Liver (tissue), 8 donors: ENCODE measurements at regions not wholly inside any gene's neighbourhood (a gene's known extent, or its start where the extent isn't known, plus 50 kb on each side); places are given as distances from the start of the nearest gene placed in this dataset.

ENCODE experiments used
- DNase-seq: peaks from one replicate; pipeline ENCODE4 v3.0.0-alpha.2; 2017; ENCODE audit warnings: low spot score
- H3K27ac ChIP-seq, 2 donors: one replicate each; pipeline ENCODE4 v1.7.0; 2013; ENCODE audit warnings: inconsistent platforms in 2 of 2, low read length in 2 of 2, control low read depth in 1 of 2, low read depth in 1 of 2, mild to moderate bottlenecking in 1 of 2
- H3K27me3 ChIP-seq, 4 donors: one replicate each; pipeline versions ENCODE4 v1.6.1 to v1.7.0; 2013; ENCODE audit warnings: low read length in 3 of 4, inconsistent platforms in 1 of 4, mild to moderate bottlenecking in 1 of 4, moderate library complexity in 1 of 4; ENCODE audit not compliant: control insufficient read depth in 4 of 4, insufficient read depth in 4 of 4
- H3K36me3 ChIP-seq, 4 donors: one replicate each; pipeline versions ENCODE4 v1.6.1 to v1.7.0; 2013; ENCODE audit warnings: low read length in 3 of 4, mild to moderate bottlenecking in 3 of 4, low read depth in 1 of 4, moderate library complexity in 1 of 4; ENCODE audit not compliant: control insufficient read depth in 4 of 4, insufficient read depth in 3 of 4
- H3K4me1 ChIP-seq, 4 donors: one replicate each; pipeline versions ENCODE4 v1.6.1 to v1.7.0; 2013; ENCODE audit warnings: low read length in 3 of 4, mild to moderate bottlenecking in 3 of 4, moderate library complexity in 1 of 4; ENCODE audit not compliant: control insufficient read depth in 4 of 4, insufficient read depth in 4 of 4
- H3K4me3 ChIP-seq, 3 donors: one replicate each; pipeline versions ENCODE4 v1.6.1 to v1.7.0; 2013; ENCODE audit warnings: low read length in 3 of 3, control low read depth in 1 of 3, low read depth in 1 of 3, mild to moderate bottlenecking in 1 of 3
- H3K9ac ChIP-seq, 2 donors: one replicate each; pipeline ENCODE4 v1.7.0; 2013; ENCODE audit warnings: low read length in 2 of 2, mild to moderate bottlenecking in 2 of 2, moderate library complexity in 2 of 2, control low read depth in 1 of 2, low read depth in 1 of 2
- H3K9me3 ChIP-seq, 4 donors: one replicate each; pipeline versions ENCODE4 v1.6.1 to v1.7.0; 2013; ENCODE audit warnings: low read length in 3 of 4; ENCODE audit not compliant: control insufficient read depth in 4 of 4
- FOXA1 ChIP-seq: IDR thresholded peaks from 2 replicates; pipeline ENCODE4 v1.6.1; 2016; ENCODE audit warnings: antibody characterized with exemption
- GABPA ChIP-seq, 2 donors: IDR thresholded peaks in 1 of 2; conservative IDR thresholded peaks in 1 of 2; 2 replicates each; pipeline ENCODE4 v1.6.1; 2016; ENCODE audit warnings: antibody characterized with exemption in 2 of 2, mild to moderate bottlenecking in 1 of 2, moderate library complexity in 1 of 2
- HNF4G ChIP-seq: IDR thresholded peaks from 2 replicates; pipeline ENCODE4 v1.6.1; 2016; ENCODE audit warnings: antibody characterized with exemption
- JUND ChIP-seq, 2 donors: IDR thresholded peaks; 2 replicates each; pipeline ENCODE4 v1.6.1; 2016; ENCODE audit warnings: antibody characterized with exemption in 2 of 2
- NR2F2 ChIP-seq: IDR thresholded peaks from 2 replicates; pipeline ENCODE4 v1.6.1; 2016; ENCODE audit warnings: antibody characterized with exemption
- RAD21 ChIP-seq, 2 donors: IDR thresholded peaks; 2 replicates each; pipeline ENCODE4 v1.6.1; 2016; ENCODE audit warnings: antibody characterized with exemption in 2 of 2, mild to moderate bottlenecking in 2 of 2
- RXRA ChIP-seq, 2 donors: IDR thresholded peaks; 2 replicates each; pipeline ENCODE4 v1.6.1; 2017 to 2018; ENCODE audit warnings: antibody characterized with exemption in 2 of 2, mild to moderate bottlenecking in 1 of 2
- SP1 ChIP-seq: IDR thresholded peaks from 2 replicates; pipeline ENCODE4 v1.6.1; 2018; ENCODE audit warnings: antibody characterized with exemption, mild to moderate bottlenecking
- TAF1 ChIP-seq: conservative IDR thresholded peaks from 2 replicates; pipeline ENCODE4 v1.6.1; 2016; ENCODE audit warnings: antibody characterized with exemption, mild to moderate bottlenecking
- WGBS: extraction: QIAGEN DNeasy Blood & Tissue Kit; methylation state at CpG from one replicate; pipeline ENCODE4 v1.1.7; 2013; 5-methylcytosine and 5-hydroxymethylcytosine counted together
- TF ChIP-seq, protein P1 (sequence below): IDR thresholded peaks from 2 replicates; pipeline ENCODE4 v1.6.1; 2016; ENCODE audit warnings: antibody characterized with exemption, mild to moderate bottlenecking
- TF ChIP-seq, protein P2 (sequence below): IDR thresholded peaks from 2 replicates; pipeline ENCODE4 v1.6.1; 2016; ENCODE audit warnings: antibody characterized with exemption
- TF ChIP-seq, protein P3 (sequence below): fragments of 150-350 bp; IDR thresholded peaks from 2 replicates; pipeline ENCODE4 v1.5.1; 2017; ENCODE audit warnings: improper control_type of control experiment, low read depth, low read length; ENCODE audit not compliant: missing input control
- TF ChIP-seq, protein P4 (sequence below): IDR thresholded peaks from 2 replicates; pipeline ENCODE4 v1.6.1; 2016; ENCODE audit warnings: antibody characterized with exemption
- donor health status: healthy.
- donor health status: healthy.
- donor health status: healthy.
- donor health status: healthy.
- donor health status: healthy.

DNA sequence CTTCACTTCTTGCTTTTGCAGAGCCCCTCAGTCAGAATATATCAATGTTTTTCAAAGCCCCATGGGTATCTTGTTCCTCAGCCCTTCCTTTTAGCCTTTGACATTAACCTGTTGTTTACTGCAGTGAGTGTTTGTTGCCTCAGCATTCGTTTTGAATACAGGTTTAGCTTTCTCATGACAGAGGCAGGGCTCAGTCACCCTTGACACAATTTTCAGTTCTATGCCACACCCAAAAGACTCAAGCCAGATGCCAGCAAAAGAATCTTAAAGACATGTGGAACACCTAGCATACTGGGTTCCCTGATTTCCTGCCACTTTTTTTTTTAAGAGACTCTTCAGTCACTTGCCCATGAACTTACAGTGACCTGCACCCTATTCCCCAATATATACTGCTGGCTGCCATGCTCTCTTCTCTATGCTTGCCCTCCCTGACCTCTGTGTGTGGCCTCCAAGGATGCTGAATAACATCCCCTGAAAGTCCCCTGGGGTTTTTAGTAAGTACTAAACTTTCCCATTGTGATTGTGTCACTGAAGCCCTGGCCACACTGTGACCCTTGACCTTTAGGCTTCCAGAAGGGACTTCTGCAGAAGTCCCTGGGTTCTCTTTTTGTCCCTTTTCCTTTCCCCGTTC is 1225.5 kb downstream of the TBC1D22A start:
- no peak overlapping the region for H3K27ac ChIP-seq
- TF ChIP-seq TAF1 (no peak), GABPA (IDR thresholded peaks at IDR 0.05 in 1 of 2, conservative IDR thresholded peaks at IDR 0.05 in 1 of 2) (no peak), FOXA1 (no peak), HNF4G (no peak), RAD21 (IDR thresholded peaks at IDR 0.05) (no peak), SP1 (no peak), JUND (IDR thresholded peaks at IDR 0.05) (no peak), NR2F2 (no peak), RXRA (IDR thresholded peaks at IDR 0.05) (no peak)
- TF ChIP-seq, protein P1, sequence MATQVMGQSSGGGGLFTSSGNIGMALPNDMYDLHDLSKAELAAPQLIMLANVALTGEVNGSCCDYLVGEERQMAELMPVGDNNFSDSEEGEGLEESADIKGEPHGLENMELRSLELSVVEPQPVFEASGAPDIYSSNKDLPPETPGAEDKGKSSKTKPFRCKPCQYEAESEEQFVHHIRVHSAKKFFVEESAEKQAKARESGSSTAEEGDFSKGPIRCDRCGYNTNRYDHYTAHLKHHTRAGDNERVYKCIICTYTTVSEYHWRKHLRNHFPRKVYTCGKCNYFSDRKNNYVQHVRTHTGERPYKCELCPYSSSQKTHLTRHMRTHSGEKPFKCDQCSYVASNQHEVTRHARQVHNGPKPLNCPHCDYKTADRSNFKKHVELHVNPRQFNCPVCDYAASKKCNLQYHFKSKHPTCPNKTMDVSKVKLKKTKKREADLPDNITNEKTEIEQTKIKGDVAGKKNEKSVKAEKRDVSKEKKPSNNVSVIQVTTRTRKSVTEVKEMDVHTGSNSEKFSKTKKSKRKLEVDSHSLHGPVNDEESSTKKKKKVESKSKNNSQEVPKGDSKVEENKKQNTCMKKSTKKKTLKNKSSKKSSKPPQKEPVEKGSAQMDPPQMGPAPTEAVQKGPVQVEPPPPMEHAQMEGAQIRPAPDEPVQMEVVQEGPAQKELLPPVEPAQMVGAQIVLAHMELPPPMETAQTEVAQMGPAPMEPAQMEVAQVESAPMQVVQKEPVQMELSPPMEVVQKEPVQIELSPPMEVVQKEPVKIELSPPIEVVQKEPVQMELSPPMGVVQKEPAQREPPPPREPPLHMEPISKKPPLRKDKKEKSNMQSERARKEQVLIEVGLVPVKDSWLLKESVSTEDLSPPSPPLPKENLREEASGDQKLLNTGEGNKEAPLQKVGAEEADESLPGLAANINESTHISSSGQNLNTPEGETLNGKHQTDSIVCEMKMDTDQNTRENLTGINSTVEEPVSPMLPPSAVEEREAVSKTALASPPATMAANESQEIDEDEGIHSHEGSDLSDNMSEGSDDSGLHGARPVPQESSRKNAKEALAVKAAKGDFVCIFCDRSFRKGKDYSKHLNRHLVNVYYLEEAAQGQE = no peak
- TF ChIP-seq, protein P2, sequence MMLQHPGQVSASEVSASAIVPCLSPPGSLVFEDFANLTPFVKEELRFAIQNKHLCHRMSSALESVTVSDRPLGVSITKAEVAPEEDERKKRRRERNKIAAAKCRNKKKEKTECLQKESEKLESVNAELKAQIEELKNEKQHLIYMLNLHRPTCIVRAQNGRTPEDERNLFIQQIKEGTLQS = no peak
- TF ChIP-seq, protein P3, sequence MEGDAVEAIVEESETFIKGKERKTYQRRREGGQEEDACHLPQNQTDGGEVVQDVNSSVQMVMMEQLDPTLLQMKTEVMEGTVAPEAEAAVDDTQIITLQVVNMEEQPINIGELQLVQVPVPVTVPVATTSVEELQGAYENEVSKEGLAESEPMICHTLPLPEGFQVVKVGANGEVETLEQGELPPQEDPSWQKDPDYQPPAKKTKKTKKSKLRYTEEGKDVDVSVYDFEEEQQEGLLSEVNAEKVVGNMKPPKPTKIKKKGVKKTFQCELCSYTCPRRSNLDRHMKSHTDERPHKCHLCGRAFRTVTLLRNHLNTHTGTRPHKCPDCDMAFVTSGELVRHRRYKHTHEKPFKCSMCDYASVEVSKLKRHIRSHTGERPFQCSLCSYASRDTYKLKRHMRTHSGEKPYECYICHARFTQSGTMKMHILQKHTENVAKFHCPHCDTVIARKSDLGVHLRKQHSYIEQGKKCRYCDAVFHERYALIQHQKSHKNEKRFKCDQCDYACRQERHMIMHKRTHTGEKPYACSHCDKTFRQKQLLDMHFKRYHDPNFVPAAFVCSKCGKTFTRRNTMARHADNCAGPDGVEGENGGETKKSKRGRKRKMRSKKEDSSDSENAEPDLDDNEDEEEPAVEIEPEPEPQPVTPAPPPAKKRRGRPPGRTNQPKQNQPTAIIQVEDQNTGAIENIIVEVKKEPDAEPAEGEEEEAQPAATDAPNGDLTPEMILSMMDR = no peak
- TF ChIP-seq, protein P4, sequence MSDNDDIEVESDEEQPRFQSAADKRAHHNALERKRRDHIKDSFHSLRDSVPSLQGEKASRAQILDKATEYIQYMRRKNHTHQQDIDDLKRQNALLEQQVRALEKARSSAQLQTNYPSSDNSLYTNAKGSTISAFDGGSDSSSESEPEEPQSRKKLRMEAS = no peak
- H3K9me3 ChIP-seq = peaks cover 0 to 12% (median 3%) of the 10 kb centered on the region in 4 donors
- H3K4me1 ChIP-seq = no peaks in the 10 kb centered on the region
- H3K36me3 ChIP-seq = no peaks in the 10 kb centered on the region
- WGBS = 40% methylated on average over 2 of the region's 2 CpGs
- H3K27me3 ChIP-seq = peaks cover 0 to 2% (median 0%) of the 10 kb centered on the region in 4 donors
- DNase-seq = no peak
- H3K4me3 ChIP-seq = no peak overlapping the region
- no peak overlapping the region for H3K9ac ChIP-seq

DNA sequence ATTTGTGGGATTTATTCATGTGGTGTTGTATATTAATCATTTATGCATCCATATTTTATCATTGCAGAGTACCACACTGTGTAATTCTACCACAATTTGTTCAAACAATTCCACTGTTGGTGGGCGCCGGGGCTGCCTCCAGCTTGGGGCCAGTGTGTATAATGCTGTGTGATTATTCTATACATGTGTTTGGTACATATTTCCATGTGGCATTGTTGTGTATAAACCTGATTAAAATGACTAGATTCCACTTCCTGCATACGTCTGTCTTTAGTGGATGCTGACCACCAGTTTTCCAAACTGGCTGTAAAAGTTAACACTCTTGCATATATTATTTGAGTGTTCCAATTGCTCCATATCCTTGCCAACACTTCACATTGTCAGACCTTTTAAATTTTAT is 1213.8 kb downstream of the TBC1D22A start:
- no peaks in the 10 kb centered on the region for H3K36me3 ChIP-seq
- TF ChIP-seq HNF4G = no peak
- H3K27ac ChIP-seq = no peak overlapping the region
- H3K9ac ChIP-seq = no peak overlapping the region
- peaks cover 0 to 3% (median 0%) of the 10 kb centered on the region in 4 donors for H3K27me3 ChIP-seq
- WGBS = 75% methylated on average over 3 of the region's 3 CpGs
- H3K9me3 ChIP-seq = no peaks in the 10 kb centered on the region
- H3K4me1 ChIP-seq = no peaks in the 10 kb centered on the region
- no peak overlapping the region for H3K4me3 ChIP-seq
- DNase-seq = no peak
